SK-N-SH treated with all-trans-retinoic acid at 6 μM for 48 hours (cell line): ENCODE measurements at regions not wholly inside any gene's neighbourhood (a gene's known extent, or its start where the extent isn't known, plus 50 kb on each side); places are given as distances from the start of the nearest gene placed in this dataset.
"Not testable (repeated sequence)": the region's sequence is repeated elsewhere in the genome, so short reads cannot be mapped to it uniquely, and the experiment has no call there.

ENCODE experiments used
- ATAC-seq: fragments of 200-7000 bp; cut with Tn5 transposase; 3 replicates; pipeline ENCODE4 v1.9.1; 2020; ENCODE audit warnings: mild to moderate bottlenecking, moderate library complexity
- ARNTL ChIP-seq: fragments of 450-650 bp; formaldehyde crosslinking; IDR thresholded peaks from 2 replicates; pipeline ENCODE4 v1.5.0; 2020; ENCODE audit warnings: low read depth, mild to moderate bottlenecking, moderate library complexity, borderline replicate concordance
- BACH2 ChIP-seq: fragments of 250-450 bp; sonication (Bioruptor Pico); IDR thresholded peaks from 2 replicates; pipeline ENCODE4 v1.9.0; 2021; ENCODE audit warnings: mild to moderate bottlenecking, borderline replicate concordance
- CREB5 ChIP-seq: fragments of 250-450 bp; sonication (Bioruptor Pico); IDR thresholded peaks from 2 replicates; pipeline ENCODE4 v1.5.1; 2020; ENCODE audit warnings: low read depth, mild to moderate bottlenecking, moderate library complexity
- CSDC2 ChIP-seq: fragments of 250-450 bp; sonication (Bioruptor Pico); IDR thresholded peaks from 2 replicates; pipeline ENCODE4 v1.5.0; 2020; ENCODE audit warnings: mild to moderate bottlenecking, moderate library complexity
- ESRRG ChIP-seq: fragments of 250-450 bp; sonication (Bioruptor Pico); IDR thresholded peaks from 2 replicates; pipeline ENCODE4 v1.6.1; 2021; ENCODE audit warnings: mild to moderate bottlenecking
- GLIS3 ChIP-seq: fragments of 250-450 bp; sonication (Bioruptor Pico); IDR thresholded peaks from 2 replicates; pipeline ENCODE4 v1.5.0; 2020; ENCODE audit warnings: mild to moderate bottlenecking, moderate library complexity
- OSR1 ChIP-seq: fragments of 250-450 bp; sonication (Bioruptor Pico); IDR thresholded peaks from 2 replicates; pipeline ENCODE4 v1.8.0; 2022; ENCODE audit warnings: moderate library complexity, mild to moderate bottlenecking, inconsistent platforms
- POU6F1 ChIP-seq: fragments of 250-450 bp; sonication (Bioruptor Pico); IDR thresholded peaks from 2 replicates; pipeline ENCODE4 v1.8.0; 2021; ENCODE audit warnings: low read depth, mild to moderate bottlenecking, moderate library complexity, borderline replicate concordance
- PPARA ChIP-seq: fragments of 250-450 bp; sonication (Bioruptor Pico); IDR thresholded peaks from 2 replicates; pipeline ENCODE4 v1.5.0; 2020; ENCODE audit warnings: mild to moderate bottlenecking, borderline replicate concordance
- RARB ChIP-seq: fragments of 250-450 bp; sonication (Bioruptor Pico); IDR thresholded peaks from 2 replicates; pipeline ENCODE4 v1.8.0; 2021; ENCODE audit warnings: mild to moderate bottlenecking, moderate library complexity
- SNAI2 ChIP-seq: fragments of 250-450 bp; sonication (Bioruptor Pico); IDR thresholded peaks from 2 replicates; pipeline ENCODE4 v1.5.0; 2020; ENCODE audit warnings: mild to moderate bottlenecking, moderate library complexity
- TCF4 ChIP-seq: fragments of 250-450 bp; sonication (Bioruptor Pico); IDR thresholded peaks from 2 replicates; pipeline ENCODE4 v1.8.0; 2021; ENCODE audit warnings: mild to moderate bottlenecking, moderate library complexity, borderline replicate concordance
- TOX ChIP-seq: fragments of 250-450 bp; sonication (Bioruptor Pico); IDR thresholded peaks from 2 replicates; pipeline ENCODE4 v1.8.0; 2021; ENCODE audit warnings: mild to moderate bottlenecking, moderate library complexity, borderline replicate concordance
- TSHZ2 ChIP-seq: fragments of 250-450 bp; sonication (Bioruptor Pico); IDR thresholded peaks from 2 replicates; pipeline ENCODE4 v1.5.0; 2020; ENCODE audit warnings: mild to moderate bottlenecking, moderate library complexity
- ZC3H10 ChIP-seq: fragments of 250-450 bp; sonication (Bioruptor Pico); IDR thresholded peaks from 2 replicates; pipeline ENCODE4 v1.5.1; 2021; ENCODE audit warnings: mild to moderate bottlenecking, moderate library complexity
- ZFP3 ChIP-seq: fragments of 250-450 bp; sonication (Bioruptor Pico); IDR thresholded peaks from 2 replicates; pipeline ENCODE4 v1.5.0; 2020; ENCODE audit warnings: mild to moderate bottlenecking, moderate library complexity
- ZFP30 ChIP-seq: fragments of 450-650 bp; formaldehyde crosslinking; IDR thresholded peaks from 2 replicates; pipeline ENCODE4 v1.5.0; 2022; ENCODE audit warnings: mild to moderate bottlenecking, moderate library complexity
- ZNF565 ChIP-seq: fragments of 450-650 bp; formaldehyde crosslinking; conservative IDR thresholded peaks from 2 replicates; pipeline ENCODE4 v1.5.0; 2020; ENCODE audit warnings: low read depth, mild to moderate bottlenecking, moderate library complexity
- ZNF70 ChIP-seq: fragments of 450-650 bp; formaldehyde crosslinking; IDR thresholded peaks from 2 replicates; pipeline ENCODE4 v1.5.0; 2020; ENCODE audit warnings: mild to moderate bottlenecking, moderate library complexity
- ZNF8 ChIP-seq: fragments of 450-650 bp; formaldehyde crosslinking; IDR thresholded peaks from 2 replicates; pipeline ENCODE4 v1.5.0; 2020; ENCODE audit warnings: mild to moderate bottlenecking, moderate library complexity

DNA sequence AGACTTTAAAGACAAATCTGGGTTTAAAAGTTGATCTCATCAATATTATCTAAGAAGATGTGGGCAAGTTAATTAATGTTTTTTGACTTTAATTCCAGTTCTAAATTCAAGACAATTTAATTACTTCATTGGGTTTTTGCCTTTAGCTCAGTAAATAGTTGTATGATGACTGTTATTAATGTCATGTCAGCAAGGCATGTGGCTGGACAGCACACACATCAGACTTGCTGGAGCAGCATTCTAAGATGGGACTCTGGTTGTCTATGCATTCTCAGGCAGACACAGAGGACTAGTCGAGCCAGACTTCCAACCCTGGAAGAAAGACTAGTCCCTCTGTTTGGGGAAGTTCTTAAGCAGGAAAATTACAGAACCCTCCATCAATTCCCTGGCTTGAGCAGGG is 180.7 kb upstream of the GK2 start:
- TF ChIP-seq ZFP30, result no peak
- no peak for TF ChIP-seq OSR1 (CRISPR knock-in tag)
- TF ChIP-seq TOX, result no peak
- TF ChIP-seq ZNF8, result no peak
- no peak for TF ChIP-seq TCF4 (CRISPR knock-in tag)
- TF ChIP-seq ZC3H10, result no peak
- no peak for TF ChIP-seq PPARA
- TF ChIP-seq POU6F1 (CRISPR knock-in tag), result no peak
- no peak for TF ChIP-seq ZNF70 (CRISPR knock-in tag)
- no peak for TF ChIP-seq TSHZ2 (CRISPR knock-in tag)
- TF ChIP-seq GLIS3 (CRISPR knock-in tag), result no peak
- TF ChIP-seq ZNF565, result no peak
- no peak for TF ChIP-seq ESRRG (CRISPR knock-in tag)
- ATAC-seq, result no peak

DNA sequence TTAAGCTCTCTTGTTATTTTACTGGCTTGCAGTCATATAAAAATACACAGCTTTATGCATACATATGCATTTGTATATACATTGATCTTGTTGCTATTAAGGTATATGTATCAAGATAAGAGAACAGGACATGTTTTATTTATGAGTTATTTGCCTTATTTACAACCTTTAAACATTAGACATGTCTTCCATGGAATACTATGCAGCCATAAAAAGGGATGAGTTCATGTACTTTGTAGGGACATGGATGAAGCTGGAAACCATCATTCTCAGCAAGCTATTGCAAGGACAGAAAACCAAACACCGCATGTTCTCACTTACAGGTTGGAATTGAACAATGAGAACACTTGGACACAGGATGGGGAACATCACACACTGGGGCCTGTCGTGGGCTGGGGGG is 179.2 kb upstream of the GK2 start:
- not testable (repeated sequence) for ATAC-seq

DNA sequence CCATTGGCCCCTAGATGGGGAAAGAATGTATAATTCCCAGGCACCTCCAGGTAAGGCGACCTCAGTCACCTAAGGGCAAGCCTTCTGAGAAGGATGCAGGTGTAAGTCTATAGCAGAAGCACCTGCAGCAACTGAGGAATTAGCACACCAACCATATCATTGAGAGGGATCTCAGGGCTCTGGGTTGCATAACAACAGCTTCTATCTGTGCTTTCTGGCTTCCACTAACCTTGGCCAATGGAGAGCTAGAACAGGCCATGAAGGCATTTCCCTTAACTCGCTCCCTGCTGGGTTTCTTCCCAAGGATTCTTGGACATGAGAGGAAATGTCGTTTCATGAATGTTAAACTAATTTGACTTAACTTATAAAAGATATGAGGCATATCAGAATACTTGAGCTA is 177.8 kb upstream of the GK2 start:
- ATAC-seq, result no peak
- TF ChIP-seq CREB5 (CRISPR knock-in tag), result no peak
- TF ChIP-seq ZFP30, result no peak
- no peak for TF ChIP-seq GLIS3 (CRISPR knock-in tag)
- no peak for TF ChIP-seq SNAI2
- no peak for TF ChIP-seq ZFP3 (CRISPR knock-in tag)
- TF ChIP-seq ARNTL (CRISPR knock-in tag), result no peak
- TF ChIP-seq ESRRG (CRISPR knock-in tag), result no peak
- no peak for TF ChIP-seq TCF4 (CRISPR knock-in tag)
- TF ChIP-seq PPARA, result no peak
- no peak for TF ChIP-seq BACH2 (CRISPR knock-in tag)
- no peak for TF ChIP-seq ZNF70 (CRISPR knock-in tag)
- no peak for TF ChIP-seq RARB (CRISPR knock-in tag)
- TF ChIP-seq CSDC2 (CRISPR knock-in tag), result no peak
- no peak for TF ChIP-seq ZC3H10
- no peak for TF ChIP-seq ZNF565
- TF ChIP-seq POU6F1 (CRISPR knock-in tag), result no peak

GRCh38 chr4:79585330-79585729 is 177.3 kb upstream of the GK2 start:
- TF ChIP-seq POU6F1 (CRISPR knock-in tag) (no peak), OSR1 (CRISPR knock-in tag) (no peak)
- ATAC-seq, result no peak
